ENCODE measurements at regions not wholly inside any gene's neighbourhood (a gene's known extent, or its start where the extent isn't known, plus 50 kb on each side); places are given as distances from the start of the nearest gene placed in this dataset.

- TF ChIP-seq EP300 (IDR thresholded peaks at IDR 0.05; ENCODE audit: borderline replicate concordance in 1 of 2, low read depth in 2 of 2, low read length in 2 of 2): no peak
Observed at GRCh38 chr5:16315501-16315900, 135.9 kb upstream of the MARCHF11 start (continued).
